ENCODE measurements at regions not wholly inside any gene's neighbourhood (a gene's known extent, or its start where the extent isn't known, plus 50 kb on each side); places are given as distances from the start of the nearest gene placed in this dataset.

- TF ChIP-seq POLR2A (IDR thresholded peaks at IDR 0.05; ENCODE audit: low read length) (no peak), GATA1 (IDR thresholded peaks at IDR 0.05; ENCODE audit: low read depth, low read length) (no peak)
Observed at GRCh38 chr5:2018390-2018724, 135.6 kb upstream of the IRX4 start.
